ENCODE measurements at regions not wholly inside any gene's neighbourhood (a gene's known extent, or its start where the extent isn't known, plus 50 kb on each side); places are given as distances from the start of the nearest gene placed in this dataset.

DNA sequence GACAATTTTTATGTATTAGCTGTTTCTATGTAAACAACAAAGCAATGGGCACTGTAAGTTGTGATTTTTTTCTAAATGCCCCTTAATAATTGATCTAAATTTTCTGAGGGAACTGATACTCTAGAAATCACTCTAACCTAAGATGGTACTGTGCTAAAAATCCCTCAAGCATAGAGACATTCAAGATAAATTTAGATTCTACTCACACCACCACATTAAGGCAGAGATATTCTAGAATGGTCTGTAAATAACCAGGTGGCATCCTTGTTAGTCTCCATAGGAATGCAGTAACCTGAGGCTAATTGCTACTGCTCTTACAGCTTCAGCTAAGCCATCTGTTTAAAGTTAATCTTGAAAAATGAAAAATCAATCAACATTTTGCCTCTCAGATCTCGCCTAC is 87.3 kb downstream of the SLC41A2 start:
- Histone ChIP-seq H3K9me1 (ENCODE audit: control insufficient read depth, extremely low read depth, insufficient read depth, low read length) (no peaks in the 10 kb centered on the region), H3K27me3 (ENCODE audit: control insufficient read depth, extremely low read depth, insufficient read depth, low read length) (no peaks in the 10 kb centered on the region), H3K9ac (ENCODE audit: control insufficient read depth, extremely low read depth, insufficient read depth, low read length) (no peak overlapping the region), H3K4me3 (ENCODE audit: control insufficient read depth in 2 of 3, extremely low read depth in 1 of 3, insufficient read depth in 2 of 3, low read depth in 1 of 3, low read length in 3 of 3) (no peak overlapping the region), H2AFZ (ENCODE audit: control insufficient read depth, low read length) (no peak overlapping the region), H3K4me1 (ENCODE audit: control insufficient read depth, extremely low read depth, insufficient read depth, low read length) (no peaks in the 10 kb centered on the region), H3K27ac (ENCODE audit: control insufficient read depth, insufficient read depth, low read length) (no peak overlapping the region), H3K36me3 (ENCODE audit: control insufficient read depth in 2 of 2, extremely low read depth in 1 of 2, insufficient read depth in 2 of 2, low read length in 2 of 2) (no peaks in the 10 kb centered on the region), H4K20me1 (ENCODE audit: control insufficient read depth, extremely low read depth, insufficient read depth, low read length) (no peaks in the 10 kb centered on the region), H3K79me2 (ENCODE audit: control insufficient read depth, insufficient read depth, low read length) (no peaks in the 10 kb centered on the region), H3K9me3 (ENCODE audit: control insufficient read depth, low read depth, low read length) (no peaks in the 10 kb centered on the region), H3K4me2 (ENCODE audit: control insufficient read depth, extremely low read depth, insufficient read depth, low read depth, low read length) (no peak overlapping the region)
- DNase-seq (ENCODE audit: low read depth, low spot score) (no peak), FAIRE-seq (no peak)
- dilution Hi-C loops (cut with MboI; ENCODE audit: extremely low pct_ligation_motif_present, low sequenced_read_pairs): no loop called here
- no peak for TF ChIP-seq EZH2 (IDR thresholded peaks at IDR 0.05; ENCODE audit: low read length)

DNA sequence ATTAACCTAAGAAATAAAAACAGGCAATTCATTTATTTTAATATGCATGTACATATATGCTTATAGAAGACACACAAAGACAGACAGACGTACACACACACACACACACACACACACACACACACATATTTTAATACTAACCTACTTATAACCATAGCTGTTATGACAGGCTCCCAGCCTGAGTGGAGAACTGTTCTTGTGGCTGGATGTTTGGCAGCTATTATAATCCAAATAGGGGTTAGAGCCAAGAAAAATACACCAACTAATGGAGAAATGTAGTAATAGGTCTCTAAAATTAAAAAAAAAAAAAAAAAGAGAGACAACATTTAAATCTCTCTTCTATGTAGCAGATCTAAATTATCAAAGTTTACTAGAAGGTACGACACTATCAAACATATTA is 91.8 kb downstream of the SLC41A2 start:
- H3K4me1 ChIP-seq (ENCODE audit: control insufficient read depth, extremely low read depth, insufficient read depth, low read length): peaks cover 9% of the 10 kb centered on the region
- H3K9me3 ChIP-seq (ENCODE audit: control insufficient read depth, low read depth, low read length): no peaks in the 10 kb centered on the region
- no peaks in the 10 kb centered on the region for H3K27me3 ChIP-seq (ENCODE audit: control insufficient read depth, extremely low read depth, insufficient read depth, low read length)
- no peak overlapping the region for H3K4me2 ChIP-seq (ENCODE audit: control insufficient read depth, extremely low read depth, insufficient read depth, low read depth, low read length)
- TF ChIP-seq EZH2 (IDR thresholded peaks at IDR 0.05; ENCODE audit: low read length): no peak
- TF ChIP-seq, protein P1, sequence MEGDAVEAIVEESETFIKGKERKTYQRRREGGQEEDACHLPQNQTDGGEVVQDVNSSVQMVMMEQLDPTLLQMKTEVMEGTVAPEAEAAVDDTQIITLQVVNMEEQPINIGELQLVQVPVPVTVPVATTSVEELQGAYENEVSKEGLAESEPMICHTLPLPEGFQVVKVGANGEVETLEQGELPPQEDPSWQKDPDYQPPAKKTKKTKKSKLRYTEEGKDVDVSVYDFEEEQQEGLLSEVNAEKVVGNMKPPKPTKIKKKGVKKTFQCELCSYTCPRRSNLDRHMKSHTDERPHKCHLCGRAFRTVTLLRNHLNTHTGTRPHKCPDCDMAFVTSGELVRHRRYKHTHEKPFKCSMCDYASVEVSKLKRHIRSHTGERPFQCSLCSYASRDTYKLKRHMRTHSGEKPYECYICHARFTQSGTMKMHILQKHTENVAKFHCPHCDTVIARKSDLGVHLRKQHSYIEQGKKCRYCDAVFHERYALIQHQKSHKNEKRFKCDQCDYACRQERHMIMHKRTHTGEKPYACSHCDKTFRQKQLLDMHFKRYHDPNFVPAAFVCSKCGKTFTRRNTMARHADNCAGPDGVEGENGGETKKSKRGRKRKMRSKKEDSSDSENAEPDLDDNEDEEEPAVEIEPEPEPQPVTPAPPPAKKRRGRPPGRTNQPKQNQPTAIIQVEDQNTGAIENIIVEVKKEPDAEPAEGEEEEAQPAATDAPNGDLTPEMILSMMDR (optimal IDR thresholded peaks at IDR 0.05 in 1 of 3, IDR thresholded peaks at IDR 0.05 in 1 of 3, conservative IDR thresholded peaks at IDR 0.05 in 1 of 3; ENCODE audit: extremely low read depth in 1 of 3, insufficient read depth in 2 of 3, low read length in 3 of 3): no peak
- no peaks in the 10 kb centered on the region for H4K20me1 ChIP-seq (ENCODE audit: control insufficient read depth, extremely low read depth, insufficient read depth, low read length)
- no peak for FAIRE-seq
- H3K9me1 ChIP-seq (ENCODE audit: control insufficient read depth, extremely low read depth, insufficient read depth, low read length): no peaks in the 10 kb centered on the region
- no peak overlapping the region for H2AFZ ChIP-seq (ENCODE audit: control insufficient read depth, low read length)
- no peak overlapping the region for H3K9ac ChIP-seq (ENCODE audit: control insufficient read depth, extremely low read depth, insufficient read depth, low read length)
- H3K27ac ChIP-seq (ENCODE audit: control insufficient read depth, insufficient read depth, low read length): no peak overlapping the region
- no peak overlapping the region for H3K4me3 ChIP-seq (ENCODE audit: control insufficient read depth in 2 of 3, extremely low read depth in 1 of 3, insufficient read depth in 2 of 3, low read depth in 1 of 3, low read length in 3 of 3)
- no peaks in the 10 kb centered on the region for H3K79me2 ChIP-seq (ENCODE audit: control insufficient read depth, insufficient read depth, low read length)
- no peak for DNase-seq (ENCODE audit: low read depth, low spot score)
- H3K36me3 ChIP-seq (ENCODE audit: control insufficient read depth in 2 of 2, extremely low read depth in 1 of 2, insufficient read depth in 2 of 2, low read length in 2 of 2): no peaks in the 10 kb centered on the region
- dilution Hi-C loops (cut with MboI; ENCODE audit: extremely low pct_ligation_motif_present, low sequenced_read_pairs): no loop called here

DNA sequence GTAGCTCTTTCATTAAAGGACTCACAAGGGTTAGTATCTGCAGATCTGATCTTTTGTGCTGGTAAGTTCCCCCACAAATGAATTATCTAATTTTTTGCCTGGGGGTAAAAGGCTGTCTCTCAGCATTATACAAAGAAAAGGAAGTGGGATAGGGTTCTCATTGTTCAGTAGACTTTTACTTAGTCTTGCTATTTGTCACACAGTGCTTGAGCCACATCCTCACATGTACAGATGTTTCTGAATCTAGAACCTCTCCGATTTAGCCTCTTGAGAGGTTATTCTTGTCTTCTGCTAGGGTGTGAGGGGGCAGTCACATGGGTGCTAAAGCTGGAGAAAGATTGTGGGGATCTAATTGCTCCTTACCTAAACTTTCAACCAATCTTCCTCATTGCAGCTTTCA is 93.0 kb downstream of the SLC41A2 start:
- H3K9ac ChIP-seq (ENCODE audit: control insufficient read depth, extremely low read depth, insufficient read depth, low read length): no peak overlapping the region
- no peak overlapping the region for H2AFZ ChIP-seq (ENCODE audit: control insufficient read depth, low read length)
- no peak overlapping the region for H3K27ac ChIP-seq (ENCODE audit: control insufficient read depth, insufficient read depth, low read length)
- dilution Hi-C loops (cut with MboI; ENCODE audit: extremely low pct_ligation_motif_present, low sequenced_read_pairs): no loop called here
- DNase-seq (ENCODE audit: low read depth, low spot score) (no peak), FAIRE-seq (peak; percentile 80)
- TF ChIP-seq, protein P1 (optimal IDR thresholded peaks at IDR 0.05 in 1 of 3, IDR thresholded peaks at IDR 0.05 in 1 of 3, conservative IDR thresholded peaks at IDR 0.05 in 1 of 3; ENCODE audit: extremely low read depth in 1 of 3, insufficient read depth in 2 of 3, low read length in 3 of 3): no peak
- H3K9me1 ChIP-seq (ENCODE audit: control insufficient read depth, extremely low read depth, insufficient read depth, low read length): no peaks in the 10 kb centered on the region
- no peak overlapping the region for H3K4me2 ChIP-seq (ENCODE audit: control insufficient read depth, extremely low read depth, insufficient read depth, low read depth, low read length)
- no peaks in the 10 kb centered on the region for H3K27me3 ChIP-seq (ENCODE audit: control insufficient read depth, extremely low read depth, insufficient read depth, low read length)
- no peaks in the 10 kb centered on the region for H4K20me1 ChIP-seq (ENCODE audit: control insufficient read depth, extremely low read depth, insufficient read depth, low read length)
- no peaks in the 10 kb centered on the region for H3K36me3 ChIP-seq (ENCODE audit: control insufficient read depth in 2 of 2, extremely low read depth in 1 of 2, insufficient read depth in 2 of 2, low read length in 2 of 2)
- H3K4me3 ChIP-seq (ENCODE audit: control insufficient read depth in 2 of 3, extremely low read depth in 1 of 3, insufficient read depth in 2 of 3, low read depth in 1 of 3, low read length in 3 of 3): no peak overlapping the region
- no peaks in the 10 kb centered on the region for H3K79me2 ChIP-seq (ENCODE audit: control insufficient read depth, insufficient read depth, low read length)
- H3K4me1 ChIP-seq (ENCODE audit: control insufficient read depth, extremely low read depth, insufficient read depth, low read length): peaks cover 9% of the 10 kb centered on the region
- H3K9me3 ChIP-seq (ENCODE audit: control insufficient read depth, low read depth, low read length): no peaks in the 10 kb centered on the region

Measured in keratinocyte (primary cell).